NCI-H2196 treated with DMSO at 0.1 percent for 48 hours (cell line): ENCODE measurements at regions not wholly inside any gene's neighbourhood (a gene's known extent, or its start where the extent isn't known, plus 50 kb on each side); places are given as distances from the start of the nearest gene placed in this dataset.

ENCODE experiments used
- DNase-seq: peaks from one replicate; lab custom pipeline; 2025; ENCODE audit not compliant: unreplicated experiment; lab: John Stamatoyannopoulos, UW

DNA sequence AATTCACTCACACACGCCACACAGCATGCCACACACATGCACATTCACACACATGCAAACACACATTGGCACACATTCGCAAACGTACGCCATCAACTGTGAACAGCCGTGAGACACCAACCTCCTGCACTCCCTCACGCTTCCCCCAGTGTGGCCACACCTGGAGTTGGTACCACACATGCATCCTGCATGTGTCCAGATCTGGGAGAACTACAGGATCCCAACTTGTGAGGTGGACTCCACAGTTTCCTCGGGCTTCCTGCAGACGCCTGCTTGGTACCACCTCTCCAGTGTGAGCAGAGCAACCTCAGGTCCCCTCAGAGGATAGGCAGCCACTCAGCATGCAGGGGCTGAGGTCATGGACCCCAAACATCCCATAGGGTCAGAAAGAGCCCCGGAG, 239.0 kb downstream of the EIPR1 start:
- no peak for DNase-seq

DNA sequence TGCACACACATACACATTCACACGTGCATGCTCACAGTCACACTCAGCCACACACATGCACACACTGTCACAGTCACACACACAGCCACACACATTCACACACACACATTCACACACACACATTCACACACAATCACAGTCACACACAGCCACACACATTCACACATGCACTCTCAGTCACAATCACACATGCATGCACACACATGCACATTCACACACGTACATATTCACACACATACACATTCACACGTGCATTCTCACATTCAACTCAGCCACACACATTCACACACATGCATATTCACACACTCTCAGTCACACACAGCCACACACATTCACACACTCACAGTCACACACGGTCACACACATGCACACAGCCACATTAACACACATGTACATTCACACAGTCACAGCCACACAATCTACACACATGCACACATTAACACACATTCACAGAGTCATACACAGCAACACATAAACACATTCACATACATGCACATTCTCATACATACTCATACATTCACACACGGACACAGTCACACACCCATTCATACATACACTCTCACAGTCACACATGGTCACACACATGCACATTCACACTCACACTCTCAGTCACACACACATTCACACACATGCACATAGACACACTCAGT, 239.8 kb downstream of the EIPR1 start:
- DNase-seq, result no peak

DNA sequence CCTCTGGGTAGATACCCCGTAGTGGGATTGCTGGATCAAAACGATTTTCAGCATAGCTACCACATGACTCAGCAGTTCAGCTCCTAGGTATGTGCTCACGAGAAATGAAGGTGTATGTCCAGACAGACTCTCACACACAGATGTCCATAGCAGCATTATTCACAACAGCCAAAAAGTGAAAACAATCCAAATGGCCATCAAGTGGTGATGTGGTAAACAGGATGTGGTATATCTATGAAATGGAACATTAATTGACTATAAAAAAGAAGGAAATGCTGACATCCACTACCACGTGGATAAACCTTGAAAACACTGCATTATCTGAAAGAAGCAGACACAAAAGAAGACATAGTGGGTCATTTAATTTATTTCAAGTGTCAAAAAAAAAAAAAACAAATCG, 241.9 kb downstream of the EIPR1 start:
- no peak for DNase-seq

DNA sequence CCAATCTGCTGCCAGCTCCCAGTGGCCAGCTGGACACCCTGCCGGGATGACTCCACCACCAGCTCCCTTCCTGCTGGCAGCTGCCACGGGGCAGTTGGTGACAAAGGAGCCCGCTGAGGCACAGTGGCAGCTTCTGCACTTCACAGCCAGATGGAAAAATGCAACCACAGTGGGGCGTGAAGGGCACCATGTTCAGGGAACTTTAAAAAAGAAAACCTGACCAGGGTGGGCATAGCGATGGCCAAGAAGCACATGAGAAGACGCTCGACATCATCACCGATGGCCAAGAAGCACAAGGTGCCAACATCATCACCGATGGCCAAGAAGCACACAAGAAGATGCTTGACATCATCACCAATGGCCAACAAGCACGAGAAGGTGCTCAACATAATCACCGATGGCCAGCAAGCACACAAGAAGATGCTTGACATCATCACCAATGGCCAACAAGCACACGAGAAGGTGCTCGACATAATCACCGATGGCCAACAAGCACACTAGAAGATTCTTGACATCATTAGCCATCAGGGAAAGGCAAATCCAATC, 243.5 kb downstream of the EIPR1 start:
- DNase-seq, result no peak

DNA sequence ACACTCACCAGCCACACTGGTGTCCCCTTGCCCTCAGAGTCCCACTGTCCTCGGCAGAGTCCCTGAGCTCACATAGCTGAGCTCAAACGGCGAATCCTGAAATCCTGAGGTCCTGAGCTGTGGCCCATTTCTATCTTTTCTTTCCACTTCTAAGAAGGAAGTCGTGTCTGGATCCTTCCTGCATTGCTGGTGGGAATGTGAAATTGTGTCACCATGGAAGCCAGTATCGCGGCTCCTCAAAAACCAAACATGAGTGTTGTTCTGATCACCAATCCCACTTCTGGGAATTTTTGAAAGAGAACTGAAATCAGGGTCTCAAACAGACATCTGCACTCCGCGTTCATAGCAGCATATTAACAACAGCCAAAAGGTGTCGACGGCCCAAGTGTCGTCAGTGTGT, 244.7 kb downstream of the EIPR1 start:
- no peak for DNase-seq

DNA sequence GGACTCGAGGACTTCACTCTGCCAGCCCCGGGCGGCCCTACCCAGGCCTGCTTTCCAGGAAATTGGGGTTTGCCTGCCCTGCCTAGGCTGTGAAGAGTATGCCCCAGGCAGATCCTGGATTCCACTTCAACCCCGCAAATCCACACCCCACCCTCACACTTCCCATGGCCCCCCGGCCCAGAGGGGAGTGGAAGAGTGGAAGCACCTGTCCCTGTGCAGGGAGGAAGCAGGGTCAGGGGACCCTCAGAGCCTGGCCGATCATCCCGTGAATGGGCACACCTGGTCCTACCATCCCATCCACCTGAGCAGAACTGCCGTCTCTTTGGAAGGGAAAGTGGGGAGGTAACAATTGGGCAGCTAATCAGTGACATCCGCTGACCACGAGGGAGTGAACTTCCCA, 245.2 kb downstream of the EIPR1 start:
- DNase-seq, result no peak

DNA sequence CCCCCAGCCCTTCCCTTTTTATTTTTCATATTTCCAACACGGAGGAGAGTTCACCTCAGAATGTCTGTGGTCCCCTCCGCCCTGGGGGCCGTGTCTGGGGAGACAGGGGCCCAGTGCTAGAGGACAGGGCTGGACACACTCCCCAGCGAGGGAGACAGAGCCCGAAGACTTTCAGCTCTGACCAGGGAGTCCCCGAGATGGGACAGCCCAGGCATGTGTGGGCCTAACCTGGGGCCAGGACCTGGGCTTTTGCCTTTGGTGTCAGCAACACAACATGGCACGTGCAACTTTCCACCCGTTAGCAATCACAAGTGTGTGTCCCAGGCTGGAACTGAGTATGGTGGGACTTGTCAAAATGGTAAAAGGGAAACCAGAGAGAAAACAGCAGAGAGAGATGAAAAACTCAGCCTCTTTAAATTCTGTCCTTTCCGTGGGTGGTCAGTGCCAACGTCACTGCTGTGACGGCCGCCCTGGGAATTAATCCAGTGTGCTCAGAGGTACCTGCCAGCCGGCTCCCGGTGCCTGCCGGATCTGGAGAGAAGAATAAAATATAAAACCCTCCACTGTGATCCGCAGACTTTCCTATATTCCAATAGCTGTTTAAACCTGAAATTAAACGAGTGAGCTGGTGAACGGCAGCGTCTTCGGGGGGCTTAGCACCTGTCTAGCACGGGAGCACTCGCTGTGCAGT, 245.8 kb downstream of the EIPR1 start:
- DNase-seq, result no peak

DNA sequence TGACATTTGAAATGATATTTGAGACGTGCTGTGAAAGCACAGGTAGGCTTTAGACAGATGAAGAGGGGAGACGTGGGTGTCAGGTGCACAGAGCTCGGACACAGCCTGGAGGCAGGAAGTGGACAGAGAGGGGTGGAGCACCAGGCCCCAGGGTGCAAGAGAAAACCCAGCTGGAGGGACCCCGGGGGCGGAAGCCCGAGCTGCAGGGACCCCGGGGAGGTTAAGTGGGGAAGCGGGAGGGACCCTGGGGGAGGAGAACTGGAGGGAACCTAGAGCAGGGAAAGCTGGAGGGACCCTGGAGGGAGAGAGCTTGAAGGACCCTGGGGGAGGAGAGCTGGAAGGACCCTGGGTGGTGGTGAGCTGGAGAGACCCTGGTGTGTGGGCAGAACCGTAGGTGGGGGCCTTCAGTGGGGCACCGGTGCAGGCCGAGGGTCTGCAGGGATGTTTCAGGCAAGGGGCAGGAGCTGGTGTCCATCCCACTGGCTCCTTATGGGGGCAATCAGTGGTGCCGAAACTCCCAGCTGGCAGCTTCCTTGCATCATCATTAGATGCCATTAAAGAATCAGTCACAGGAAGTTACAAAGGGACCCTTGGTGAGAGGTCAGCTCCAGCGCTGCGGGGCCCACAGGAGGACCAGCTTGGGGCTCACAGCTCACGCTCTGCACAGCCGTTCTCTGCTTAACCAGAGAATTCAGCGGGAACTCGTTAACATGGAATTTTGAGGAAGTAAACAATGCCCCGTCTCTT, 246.6 kb downstream of the EIPR1 start:
- no peak for DNase-seq

DNA sequence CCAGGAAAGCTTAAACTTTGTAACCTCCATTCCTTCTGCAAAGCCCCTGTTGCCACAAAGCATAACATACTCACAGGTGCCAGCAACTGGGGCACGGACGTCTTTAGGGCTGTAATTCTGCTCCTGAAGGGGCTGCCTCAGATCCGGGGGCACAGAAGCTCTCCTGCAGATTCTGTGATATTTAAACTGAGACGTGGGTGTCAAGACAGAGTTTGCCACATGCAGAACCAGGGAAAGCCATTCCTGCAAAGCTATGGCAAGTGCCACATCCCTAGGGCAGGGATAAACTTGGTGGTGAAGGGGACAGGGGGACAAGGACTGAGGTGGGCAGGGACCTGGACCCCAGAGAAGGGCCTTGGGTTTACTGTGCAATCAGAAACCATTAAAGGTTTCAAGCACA, 247.2 kb downstream of the EIPR1 start:
- no peak for DNase-seq

DNA sequence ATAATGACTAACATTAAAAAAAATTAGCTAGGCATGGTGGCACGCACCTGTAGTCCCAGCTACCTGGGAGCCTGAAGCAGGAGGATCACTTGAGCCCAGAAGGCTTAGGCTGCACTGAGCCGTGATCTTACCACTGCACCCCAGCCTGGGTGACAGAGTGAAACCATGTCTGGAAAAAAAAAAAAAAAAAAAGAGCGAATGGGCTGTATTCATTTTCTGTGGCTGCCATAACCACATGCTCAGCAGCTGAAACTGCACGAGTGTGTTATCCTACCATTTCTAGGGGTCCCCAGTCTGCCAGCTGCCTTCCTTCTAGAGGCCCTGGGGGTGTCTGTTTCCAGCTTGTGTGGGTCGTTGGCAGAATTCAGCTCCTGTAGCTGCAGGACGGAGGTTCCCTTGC, 247.8 kb downstream of the EIPR1 start:
- no peak for DNase-seq

DNA sequence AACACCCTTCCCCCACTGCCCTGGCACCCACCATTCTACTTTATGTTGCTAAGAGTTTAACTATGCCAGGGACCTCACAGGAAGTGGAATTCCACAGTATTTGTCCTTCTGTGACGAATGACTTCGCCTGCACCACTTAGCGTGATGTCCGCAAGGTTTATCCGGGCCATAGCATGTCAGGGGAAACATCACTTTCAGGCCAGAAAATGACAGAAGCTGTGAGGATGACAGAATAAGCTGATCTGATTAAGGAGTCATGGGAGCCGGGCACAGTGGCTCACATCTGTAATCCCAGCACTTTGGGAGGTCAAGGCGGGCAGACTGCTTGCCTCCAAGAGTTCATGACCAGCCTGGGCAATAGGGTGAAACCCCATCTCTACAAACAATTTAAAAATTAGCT, 248.8 kb downstream of the EIPR1 start:
- no peak for DNase-seq

DNA sequence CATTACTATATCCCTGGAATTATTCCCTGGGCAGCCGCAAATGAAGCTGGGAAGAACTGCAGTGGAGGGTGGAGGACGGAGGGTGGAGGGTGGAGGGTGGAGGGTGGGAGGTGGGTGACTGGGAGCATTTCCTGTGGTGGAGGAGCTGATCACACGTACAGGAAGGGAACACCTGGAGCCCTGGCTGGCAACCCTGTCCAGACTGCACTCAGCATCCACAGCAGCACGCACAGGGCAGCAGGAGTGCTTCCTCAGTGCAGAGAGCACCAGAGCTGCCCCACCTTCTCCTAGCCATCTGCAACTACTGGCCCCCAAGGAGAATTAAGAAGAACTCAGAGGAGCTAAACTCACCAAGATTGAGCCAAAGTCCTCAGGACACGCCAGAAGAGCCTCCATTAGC, 249.9 kb downstream of the EIPR1 start:
- no peak for DNase-seq

DNA sequence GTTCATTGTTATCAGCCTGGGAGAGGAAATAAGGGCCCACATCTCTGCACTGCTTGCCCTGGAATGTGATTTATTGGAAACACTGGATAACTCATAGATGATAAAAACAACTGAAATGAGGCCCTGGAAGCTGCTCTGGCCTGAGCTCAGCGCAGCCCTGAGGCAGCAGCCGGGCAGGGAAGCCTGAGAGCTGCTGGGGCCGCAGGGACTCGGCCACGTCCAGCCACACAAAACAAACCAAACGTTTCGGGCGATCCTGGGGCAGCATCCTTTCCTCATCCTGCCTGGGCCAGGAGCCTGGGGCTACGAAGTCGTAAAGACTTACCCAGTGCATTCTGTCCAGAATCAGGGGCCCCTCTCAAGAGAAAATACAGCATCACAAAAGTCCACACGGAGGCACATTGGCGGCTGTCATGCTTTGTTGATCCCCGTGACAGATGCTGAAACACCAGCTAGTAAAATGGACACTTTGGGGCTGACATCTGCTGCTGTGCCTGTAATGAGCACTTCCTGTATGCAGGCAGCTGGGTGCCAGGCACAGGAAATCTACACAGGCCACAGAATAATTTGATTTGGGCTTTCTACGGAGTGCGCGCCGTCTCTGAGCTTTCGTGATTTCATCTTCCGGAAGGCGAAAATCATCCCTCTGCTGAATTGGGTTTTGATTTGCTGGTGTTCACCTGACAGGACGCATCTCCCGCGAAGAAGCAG, 250.6 kb downstream of the EIPR1 start:
- no peak for DNase-seq

DNA sequence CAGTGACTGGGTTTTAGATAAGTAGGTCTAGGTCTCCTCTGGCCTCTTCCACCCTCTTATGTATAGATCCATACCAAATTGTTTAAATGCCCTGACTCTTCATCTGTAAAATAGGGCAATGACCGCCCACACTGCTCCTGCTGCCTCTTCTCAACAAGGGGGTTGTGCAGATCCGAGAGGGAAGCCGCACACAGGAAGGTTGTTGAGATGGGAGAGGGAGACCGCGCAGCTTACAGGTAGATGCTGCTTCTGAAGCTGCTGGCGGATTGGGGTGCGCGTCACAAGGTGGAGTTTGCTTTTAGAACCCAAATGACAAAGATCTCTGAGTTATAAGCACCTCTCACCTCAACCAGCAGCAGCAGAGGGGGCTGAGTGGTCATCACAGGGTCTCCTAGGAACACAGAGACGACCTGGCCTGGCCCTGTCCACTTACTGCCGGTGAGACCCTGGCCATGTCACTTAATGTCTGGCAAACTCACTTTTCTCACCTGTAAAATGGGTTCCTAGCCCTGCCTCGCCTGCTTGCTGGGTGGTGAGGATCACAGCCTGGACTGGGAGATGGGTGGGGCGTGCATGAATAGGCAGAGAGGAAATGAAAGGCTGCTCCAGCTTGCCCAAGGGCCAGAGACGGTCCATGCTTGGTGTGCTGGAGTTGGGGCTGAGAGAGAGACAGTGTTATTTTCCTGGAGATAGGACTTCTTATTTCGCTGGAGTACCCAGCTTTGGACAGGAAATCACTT, 251.3 kb downstream of the EIPR1 start:
- DNase-seq, result no peak

DNA sequence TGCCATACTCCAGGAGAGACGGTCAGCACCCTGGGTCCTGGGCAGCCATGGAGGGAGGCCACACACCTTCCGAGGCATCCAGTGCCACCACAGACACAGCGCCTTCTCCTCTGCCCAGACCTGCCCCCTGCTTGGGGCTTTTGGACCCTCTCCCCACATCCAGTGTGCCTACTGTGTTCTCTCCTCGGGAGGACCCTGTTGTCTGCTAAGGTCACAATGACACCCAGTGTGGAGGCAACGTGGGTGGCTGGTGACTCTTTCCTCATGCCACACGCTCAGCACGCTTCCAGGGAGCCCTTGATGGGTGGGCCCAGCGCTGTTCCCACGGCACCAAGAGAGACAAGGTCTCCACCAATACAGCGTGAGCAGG, 251.9 kb downstream of the EIPR1 start:
- no peak for DNase-seq

DNA sequence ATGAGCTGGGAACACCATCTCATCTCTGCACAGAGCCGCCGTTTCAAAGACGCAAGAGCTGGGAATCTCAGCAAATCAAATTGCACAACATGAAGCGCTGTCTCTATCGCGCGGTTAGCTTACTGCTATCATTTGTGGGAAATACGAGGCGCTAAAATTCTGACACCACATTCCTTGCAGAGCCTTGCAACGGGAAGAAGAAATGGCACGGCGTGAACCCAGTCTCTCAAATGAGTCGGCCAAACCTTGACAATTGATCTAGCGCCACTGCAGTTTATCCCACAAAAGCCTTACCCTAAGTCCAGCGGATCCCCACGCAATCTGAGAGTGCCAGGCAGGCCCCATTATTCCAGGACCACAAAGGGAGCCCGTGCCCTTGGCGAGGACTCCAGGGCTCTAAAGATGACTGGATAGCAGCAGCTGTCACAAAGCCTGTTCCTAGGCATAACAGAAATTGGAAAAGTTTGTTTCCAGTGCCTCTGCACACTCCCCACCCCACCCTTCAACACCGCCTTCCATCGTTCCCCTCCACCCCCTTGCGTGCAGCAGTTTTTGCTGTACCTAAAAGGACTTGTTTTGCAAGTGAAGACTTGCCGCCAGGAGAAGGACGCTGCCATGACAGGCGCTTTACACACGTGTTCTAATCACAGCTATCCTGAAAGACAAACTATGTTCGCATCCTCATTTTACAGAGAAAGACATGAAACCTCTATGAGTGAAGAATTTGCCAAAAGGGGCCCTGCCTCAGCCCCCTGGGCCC, 252.4 kb downstream of the EIPR1 start:
- DNase-seq, result no peak

DNA sequence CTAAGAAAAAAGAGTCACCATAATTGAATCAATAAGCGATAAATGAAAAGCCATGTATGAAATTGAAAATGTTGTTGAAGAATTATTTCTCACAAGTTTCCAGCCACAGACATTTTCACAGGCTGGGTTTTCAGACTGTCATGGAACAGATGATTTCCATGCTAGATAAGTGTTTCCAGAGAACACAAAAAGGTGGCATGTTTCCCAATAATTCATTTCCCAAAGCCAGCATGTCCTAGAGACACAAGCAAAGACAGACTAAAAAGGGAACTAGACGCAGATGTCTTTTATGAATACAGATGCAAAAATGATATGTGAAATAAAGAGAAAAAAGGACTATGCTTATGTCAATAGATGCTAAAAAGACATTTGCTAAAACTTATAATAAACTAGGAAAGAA, 255.1 kb downstream of the EIPR1 start:
- DNase-seq, result no peak

DNA sequence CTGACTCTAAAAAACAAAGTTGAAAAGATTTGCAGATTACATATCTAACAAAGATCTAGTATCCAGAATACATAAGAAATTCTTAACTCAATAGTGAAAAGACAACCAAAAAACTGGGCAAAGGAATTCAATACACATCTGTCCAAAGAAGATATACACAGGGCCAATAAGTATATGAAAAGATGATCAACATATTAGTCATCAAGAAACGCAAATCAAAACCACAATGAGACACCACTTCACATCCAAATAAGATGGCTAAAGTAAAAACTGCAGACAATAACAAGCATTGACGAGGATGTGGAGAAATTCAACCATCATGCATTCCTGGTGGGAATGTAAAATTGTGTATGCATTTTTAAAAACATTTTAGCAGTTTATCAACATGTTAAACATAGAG, 256.0 kb downstream of the EIPR1 start:
- no peak for DNase-seq

DNA sequence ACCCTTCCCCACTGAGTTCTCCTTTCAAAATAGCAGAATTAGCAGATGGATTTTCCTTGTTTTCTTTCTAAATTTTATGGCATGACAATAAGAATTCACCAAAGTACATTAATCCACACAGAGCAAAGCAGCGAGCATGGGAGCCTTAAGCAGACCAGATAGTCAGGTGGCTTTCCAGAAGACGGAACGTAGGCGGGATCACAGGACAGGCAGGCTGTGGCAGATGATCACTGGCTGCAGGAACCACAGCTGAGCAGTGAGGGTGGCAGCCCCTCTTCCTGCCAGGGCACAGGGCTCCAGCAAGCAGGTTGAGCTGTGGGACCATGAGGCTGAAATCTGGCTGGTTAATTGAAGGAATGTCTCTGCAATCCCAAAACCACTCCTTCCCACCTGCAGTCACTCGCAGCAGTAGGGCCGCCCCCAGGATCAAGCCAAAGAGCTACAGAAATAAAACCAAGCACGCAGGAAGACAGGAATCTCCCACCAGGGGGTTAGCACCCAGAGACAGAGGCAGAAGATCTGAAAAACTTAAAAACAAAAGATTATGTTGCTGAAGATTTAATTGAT, 259.9 kb downstream of the EIPR1 start:
- DNase-seq, result no peak

DNA sequence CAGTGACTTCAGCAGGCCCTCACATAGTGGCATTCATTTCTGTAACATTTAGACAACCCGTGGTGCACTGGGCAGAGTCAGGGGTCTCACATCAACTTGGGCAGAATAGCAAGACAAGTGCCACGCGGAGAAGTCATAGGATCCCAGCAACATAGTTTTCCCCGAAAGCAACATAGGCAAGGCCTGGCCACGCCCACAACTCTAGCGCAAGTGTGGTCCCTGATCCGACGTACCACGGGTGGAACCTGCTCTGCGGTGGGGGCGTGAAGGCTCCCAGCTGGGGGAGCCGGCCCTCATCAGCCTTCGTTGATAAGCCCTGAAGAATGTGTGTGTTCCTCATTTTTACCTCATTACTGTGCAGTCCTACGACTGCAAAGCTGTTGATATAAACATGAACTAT, 261.2 kb downstream of the EIPR1 start:
- DNase-seq, result no peak
